ENCODE measurements at regions not wholly inside any gene's neighbourhood (a gene's known extent, or its start where the extent isn't known, plus 50 kb on each side); places are given as distances from the start of the nearest gene placed in this dataset.

DNA sequence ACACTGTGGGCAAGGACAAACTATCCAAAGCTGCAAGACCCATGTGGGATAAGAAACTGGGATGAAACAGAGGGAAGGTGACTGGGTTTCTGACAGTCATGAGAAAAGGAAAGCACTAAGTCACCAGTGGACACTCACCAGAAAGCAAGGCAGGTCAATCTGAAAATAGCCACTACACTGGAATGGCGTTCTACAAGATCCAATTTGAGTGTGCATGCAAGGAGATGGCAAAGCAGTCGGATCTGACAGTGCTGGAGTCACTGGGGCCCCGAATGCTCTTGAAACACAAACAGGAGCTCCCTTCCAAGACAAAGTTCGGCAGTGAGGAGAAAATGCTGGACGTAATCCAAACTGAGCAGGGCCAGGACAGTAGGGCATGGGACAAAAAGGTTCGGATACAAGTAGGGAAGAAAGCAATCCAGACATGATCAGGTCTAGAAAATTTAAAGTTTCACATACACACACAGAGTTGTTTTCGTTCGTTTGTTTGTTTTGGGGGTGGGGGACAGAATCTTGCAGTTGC is 95.5 kb downstream of the EOMES start:
- WGBS, 2 donors (ENCODE audit: low coverage in 1 of 2), result 52 to 83% methylated on average over 5 to 8 of the region's 8 CpGs
- Histone ChIP-seq H3K27ac (no peak overlapping the region), H3K4me3 (no peak overlapping the region), H3K9me3 (no peaks in the 10 kb centered on the region), H3K4me1 (peaks cover 0 to 7% (median 4%) of the 10 kb centered on the region in 4 donors), H3K27me3 (no peaks in the 10 kb centered on the region), H3K36me3 (no peaks in the 10 kb centered on the region)
- no peak for TF ChIP-seq POLR2AphosphoS5 (IDR thresholded peaks at IDR 0.05)
- TF ChIP-seq POLR2A (IDR thresholded peaks at IDR 0.05), result no peak
- TF ChIP-seq EP300 (IDR thresholded peaks at IDR 0.05; ENCODE audit: low read depth), result no peak
- TF ChIP-seq, protein P1, sequence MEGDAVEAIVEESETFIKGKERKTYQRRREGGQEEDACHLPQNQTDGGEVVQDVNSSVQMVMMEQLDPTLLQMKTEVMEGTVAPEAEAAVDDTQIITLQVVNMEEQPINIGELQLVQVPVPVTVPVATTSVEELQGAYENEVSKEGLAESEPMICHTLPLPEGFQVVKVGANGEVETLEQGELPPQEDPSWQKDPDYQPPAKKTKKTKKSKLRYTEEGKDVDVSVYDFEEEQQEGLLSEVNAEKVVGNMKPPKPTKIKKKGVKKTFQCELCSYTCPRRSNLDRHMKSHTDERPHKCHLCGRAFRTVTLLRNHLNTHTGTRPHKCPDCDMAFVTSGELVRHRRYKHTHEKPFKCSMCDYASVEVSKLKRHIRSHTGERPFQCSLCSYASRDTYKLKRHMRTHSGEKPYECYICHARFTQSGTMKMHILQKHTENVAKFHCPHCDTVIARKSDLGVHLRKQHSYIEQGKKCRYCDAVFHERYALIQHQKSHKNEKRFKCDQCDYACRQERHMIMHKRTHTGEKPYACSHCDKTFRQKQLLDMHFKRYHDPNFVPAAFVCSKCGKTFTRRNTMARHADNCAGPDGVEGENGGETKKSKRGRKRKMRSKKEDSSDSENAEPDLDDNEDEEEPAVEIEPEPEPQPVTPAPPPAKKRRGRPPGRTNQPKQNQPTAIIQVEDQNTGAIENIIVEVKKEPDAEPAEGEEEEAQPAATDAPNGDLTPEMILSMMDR (IDR thresholded peaks at IDR 0.05), result no peak
- intact Hi-C loops (cut with DNase I; ENCODE audit: low total_unique reads), result no loop called here
- DNase-seq, result no peak
- in situ Hi-C loops (cut with MboI; ENCODE audit: low pct_ligation_motif_present in 1 of 4, low pct_unique_long_range_greater_than_20kb in 1 of 4, low sequenced_read_pairs in 3 of 4), result no loop called here

GRCh38 chr3:27625864-27626263 is 96.3 kb downstream of the EOMES start:
- Histone ChIP-seq H3K9me3 (no peaks in the 10 kb centered on the region), H3K27me3 (no peaks in the 10 kb centered on the region), H3K36me3 (no peaks in the 10 kb centered on the region), H3K4me3 (no peak overlapping the region), H3K27ac (no peak overlapping the region), H3K4me1 (peaks cover 0 to 7% (median 4%) of the 10 kb centered on the region in 4 donors)
- intact Hi-C loops (cut with DNase I; ENCODE audit: low total_unique reads), result no loop called here
- TF ChIP-seq POLR2A (IDR thresholded peaks at IDR 0.05) (no peak), EP300 (IDR thresholded peaks at IDR 0.05; ENCODE audit: low read depth) (no peak), POLR2AphosphoS5 (IDR thresholded peaks at IDR 0.05) (no peak)
- TF ChIP-seq, protein P1 (IDR thresholded peaks at IDR 0.05), result no peak
- DNase-seq, result no peak
- in situ Hi-C loops (cut with MboI; ENCODE audit: low pct_ligation_motif_present in 1 of 4, low pct_unique_long_range_greater_than_20kb in 1 of 4, low sequenced_read_pairs in 3 of 4), result no loop called here
- WGBS, 2 donors (ENCODE audit: low coverage in 1 of 2), result 85% methylated on average over 3 of the region's 3 CpGs; no CpG with 5 or more reads in 1 of the 2 donors

GRCh38 chr3:27623085-27623753 is 98.9 kb downstream of the EOMES start:
- no peak for DNase-seq
- no peak overlapping the region for H3K27ac ChIP-seq
- no peak overlapping the region for H3K4me3 ChIP-seq
- WGBS, 2 donors (ENCODE audit: low coverage in 1 of 2), result 44 to 63% methylated on average over 3 to 4 of the region's 4 CpGs
- H3K36me3 ChIP-seq, result no peaks in the 10 kb centered on the region
- no peak for TF ChIP-seq EP300 (IDR thresholded peaks at IDR 0.05; ENCODE audit: low read depth)
- no peak for TF ChIP-seq POLR2AphosphoS5 (IDR thresholded peaks at IDR 0.05)
- TF ChIP-seq POLR2A (IDR thresholded peaks at IDR 0.05), result no peak
- TF ChIP-seq, protein P1 (IDR thresholded peaks at IDR 0.05), result no peak
- H3K9me3 ChIP-seq, result no peaks in the 10 kb centered on the region
- H3K4me1 ChIP-seq, result peaks cover 0 to 7% (median 4%) of the 10 kb centered on the region in 4 donors
- in situ Hi-C loops (cut with MboI; ENCODE audit: low pct_ligation_motif_present in 1 of 4, low pct_unique_long_range_greater_than_20kb in 1 of 4, low sequenced_read_pairs in 3 of 4) (no loop called here), intact Hi-C loops (cut with DNase I; ENCODE audit: low total_unique reads) (no loop called here)
- no peaks in the 10 kb centered on the region for H3K27me3 ChIP-seq

DNA sequence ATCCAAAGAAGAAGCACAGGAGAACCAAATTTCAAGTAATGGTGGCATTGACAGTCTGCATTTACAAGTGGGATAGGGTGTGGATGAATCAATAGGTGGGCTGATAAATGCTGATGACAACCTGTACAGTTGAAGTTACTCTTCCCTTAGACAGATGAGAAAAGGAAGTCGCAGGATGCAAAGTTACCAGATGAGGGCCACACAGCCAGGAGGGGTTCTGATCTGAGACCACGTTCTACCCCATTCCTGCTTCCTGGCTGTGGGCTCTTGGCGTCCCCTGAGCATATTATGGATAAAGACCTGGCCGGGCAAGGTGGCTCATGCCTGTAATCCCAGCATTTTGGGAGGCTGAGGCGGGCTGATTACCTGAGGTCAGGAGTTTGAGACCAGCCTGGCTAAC is 104.6 kb downstream of the EOMES start:
- Histone ChIP-seq H3K36me3 (no peaks in the 10 kb centered on the region), H3K27me3 (no peaks in the 10 kb centered on the region), H3K9me3 (peaks cover 0 to 5% of the 10 kb centered on the region in 2 donors), H3K4me3 (no peak overlapping the region), H3K4me1 (no peaks in the 10 kb centered on the region), H3K27ac (no peak overlapping the region)
- TF ChIP-seq, protein P1 (IDR thresholded peaks at IDR 0.05), result no peak
- TF ChIP-seq POLR2AphosphoS5 (IDR thresholded peaks at IDR 0.05), result no peak
- no peak for TF ChIP-seq POLR2A (IDR thresholded peaks at IDR 0.05)
- TF ChIP-seq EP300 (IDR thresholded peaks at IDR 0.05; ENCODE audit: low read depth), result no peak
- in situ Hi-C loops (cut with MboI; ENCODE audit: low pct_ligation_motif_present in 1 of 4, low pct_unique_long_range_greater_than_20kb in 1 of 4, low sequenced_read_pairs in 3 of 4) (no loop called here), intact Hi-C loops (cut with DNase I; ENCODE audit: low total_unique reads) (no loop called here)
- WGBS, 2 donors (ENCODE audit: low coverage in 1 of 2), result 91% methylated on average over 5 of the region's 5 CpGs; no CpG with 5 or more reads in 1 of the 2 donors
- no peak for DNase-seq

Data from transverse colon (tissue), 4 donors.